Mesenchymal stem cell (in vitro differentiated cells and primary cell): ENCODE measurements at regions not wholly inside any gene's neighbourhood (a gene's known extent, or its start where the extent isn't known, plus 50 kb on each side); places are given as distances from the start of the nearest gene placed in this dataset.

ENCODE experiments used
- DNase-seq: peaks from one replicate; pipeline ENCODE4 v3.0.0-alpha.2; 2013
- H2AFZ ChIP-seq: one replicate; pipeline ENCODE4 v1.6.1; 2013; ENCODE audit warnings: low read depth, mild to moderate bottlenecking, control low read depth, inconsistent platforms, low read length, moderate library complexity
- H2AK5ac ChIP-seq: 2 replicates; pipeline ENCODE4 v1.6.1; 2013; ENCODE audit warnings: low read length, moderate library complexity, mild to moderate bottlenecking, inconsistent platforms; ENCODE audit not compliant: severe bottlenecking
- H2BK120ac ChIP-seq: one replicate; pipeline ENCODE4 v1.6.1; 2013; ENCODE audit warnings: low read depth, mild to moderate bottlenecking, inconsistent platforms, low read length, moderate library complexity
- H2BK12ac ChIP-seq, 2 experiments: one replicate each; pipeline ENCODE4 v1.6.1; 2013; ENCODE audit warnings: inconsistent platforms in 2 of 2, low read length in 2 of 2, mild to moderate bottlenecking in 2 of 2, moderate library complexity in 2 of 2, control low read depth in 1 of 2
- H2BK15ac ChIP-seq: one replicate; pipeline ENCODE4 v1.6.1; 2013; ENCODE audit warnings: mild to moderate bottlenecking, low read depth, inconsistent platforms; ENCODE audit not compliant: poor library complexity, severe bottlenecking
- H2BK5ac ChIP-seq: 2 replicates; pipeline ENCODE4 v1.6.1; 2013; ENCODE audit warnings: low read depth, mild to moderate bottlenecking, low read length, control low read depth, inconsistent platforms; ENCODE audit not compliant: poor library complexity, severe bottlenecking
- H3K14ac ChIP-seq, 2 experiments: one replicate each; pipeline ENCODE4 v1.6.1; 2013; ENCODE audit warnings: inconsistent platforms in 2 of 2, low read length in 2 of 2, control low read depth in 1 of 2, mild to moderate bottlenecking in 1 of 2, moderate library complexity in 1 of 2
- H3K18ac ChIP-seq, 2 experiments: one replicate each; pipeline ENCODE4 v1.6.1; 2013; ENCODE audit warnings: inconsistent platforms in 2 of 2, low read length in 2 of 2, control low read depth in 1 of 2, low read depth in 1 of 2, mild to moderate bottlenecking in 1 of 2
- H3K23ac ChIP-seq, 2 experiments: one replicate each; pipeline ENCODE4 v1.6.1; 2013; ENCODE audit warnings: inconsistent platforms in 2 of 2, low read length in 2 of 2, mild to moderate bottlenecking in 2 of 2, moderate library complexity in 2 of 2, control low read depth in 1 of 2
- H3K27ac ChIP-seq: 2 replicates; pipeline ENCODE4 v1.5.1; 2013; ENCODE audit warnings: mild to moderate bottlenecking, moderate library complexity, low read length, control low read depth, inconsistent platforms; ENCODE audit not compliant: poor library complexity, severe bottlenecking
- H3K27me3 ChIP-seq, 2 experiments: 2 replicates each; pipeline versions ENCODE4 v1.6.1 to v1.7.0; 2013; ENCODE audit warnings: low read length in 2 of 2, mild to moderate bottlenecking in 2 of 2, moderate library complexity in 2 of 2, control low read depth in 1 of 2, inconsistent platforms in 1 of 2; ENCODE audit not compliant: control insufficient read depth in 1 of 2, insufficient read depth in 1 of 2
- H3K36me3 ChIP-seq, 2 experiments: 2 replicates each; pipeline versions ENCODE4 v1.6.1 to v1.7.0; 2013; ENCODE audit warnings: low read length in 2 of 2, control low read depth in 1 of 2, inconsistent platforms in 1 of 2, low read depth in 1 of 2, mild to moderate bottlenecking in 1 of 2; ENCODE audit not compliant: insufficient read depth in 2 of 2, control insufficient read depth in 1 of 2
- H3K4ac ChIP-seq, 2 experiments: one replicate each; pipeline ENCODE4 v1.6.1; 2013; ENCODE audit warnings: inconsistent platforms in 2 of 2, low read length in 2 of 2, mild to moderate bottlenecking in 2 of 2, moderate library complexity in 2 of 2, control low read depth in 1 of 2, low read depth in 1 of 2
- H3K4me1 ChIP-seq: 2 replicates; pipeline ENCODE4 v1.6.1; 2013; ENCODE audit warnings: low read depth, low read length, control low read depth; ENCODE audit not compliant: control insufficient read depth, insufficient read depth
- H3K4me2 ChIP-seq: 2 replicates; pipeline ENCODE4 v1.6.1; 2013; ENCODE audit warnings: low read length, mild to moderate bottlenecking, inconsistent platforms; ENCODE audit not compliant: poor library complexity, severe bottlenecking
- H3K4me3 ChIP-seq, 2 experiments: 2 replicates each; pipeline versions ENCODE4 v1.5.1 to v1.7.0; 2013; ENCODE audit warnings: low read length in 2 of 2, mild to moderate bottlenecking in 2 of 2, control low read depth in 1 of 2, low read depth in 1 of 2; ENCODE audit not compliant: insufficient read depth in 1 of 2
- H3K79me1 ChIP-seq: replicated peaks from 2 replicates; pipeline ENCODE4 v1.6.1; 2013; ENCODE audit warnings: mild to moderate bottlenecking, control low read depth, low read length, inconsistent platforms; ENCODE audit not compliant: poor library complexity, severe bottlenecking
- H3K9ac ChIP-seq: 2 replicates; pipeline ENCODE4 v1.7.0; 2013; ENCODE audit warnings: mild to moderate bottlenecking, low read length, moderate library complexity
- H3K9me3 ChIP-seq: 2 replicates; pipeline ENCODE4 v1.7.0; 2013; ENCODE audit warnings: mild to moderate bottlenecking, low read length; ENCODE audit not compliant: control insufficient read depth
- H4K8ac ChIP-seq: one replicate; pipeline ENCODE4 v1.6.1; 2013; ENCODE audit warnings: inconsistent platforms, mild to moderate bottlenecking, low read length, moderate library complexity
- H4K91ac ChIP-seq: one replicate; pipeline ENCODE4 v1.6.1; 2013; ENCODE audit warnings: mild to moderate bottlenecking, low read length, inconsistent platforms
- WGBS: methylation state at CpG from one replicate; pipeline ENCODE4 v1.1.7; 2013; ENCODE audit warnings: mixed read lengths; 5-methylcytosine and 5-hydroxymethylcytosine counted together

GRCh38 chr5:1657161-1657741, 133.5 kb upstream of the LPCAT1 start:
- no peak overlapping the region for H4K91ac ChIP-seq
- H2BK120ac ChIP-seq, result no peak overlapping the region
- no peak overlapping the region for H2BK5ac ChIP-seq
- H3K36me3 ChIP-seq, result no peaks in the 10 kb centered on the region
- no peak overlapping the region for H3K4ac ChIP-seq
- no peak overlapping the region for H3K4me2 ChIP-seq
- H3K79me1 ChIP-seq, result no peaks in the 10 kb centered on the region
- no peak overlapping the region for H2AK5ac ChIP-seq
- no peak overlapping the region for H3K18ac ChIP-seq
- H2BK15ac ChIP-seq, result no peak overlapping the region
- H3K14ac ChIP-seq, result no peak overlapping the region
- H3K23ac ChIP-seq, result no peak overlapping the region
- no peak overlapping the region for H4K8ac ChIP-seq
- peaks cover 52 to 91% of the 10 kb centered on the region in 2 experiments for H3K27me3 ChIP-seq
- peaks cover 2% of the 10 kb centered on the region for H3K4me1 ChIP-seq
- H2AFZ ChIP-seq, result no peak overlapping the region
- 86% methylated on average over 15 of the region's 16 CpGs for WGBS
- no peak overlapping the region for H3K27ac ChIP-seq
- H3K9ac ChIP-seq, result no peak overlapping the region
- H3K9me3 ChIP-seq, result no peaks in the 10 kb centered on the region
- H2BK12ac ChIP-seq, result no peak overlapping the region
- no peak overlapping the region for H3K4me3 ChIP-seq
- no peak for DNase-seq

GRCh38 chr5:1656271-1656975, 132.7 kb upstream of the LPCAT1 start:
- Histone ChIP-seq H2BK120ac (no peak overlapping the region), H3K79me1 (no peaks in the 10 kb centered on the region), H2BK12ac (no peak overlapping the region), H3K18ac (no peak overlapping the region), H3K4me2 (no peak overlapping the region), H3K4me3 (no peak overlapping the region), H2AFZ (no peak overlapping the region), H3K4ac (no peak overlapping the region), H3K9ac (no peak overlapping the region), H3K27ac (no peak overlapping the region), H2BK5ac (no peak overlapping the region), H3K23ac (no peak overlapping the region), H2BK15ac (no peak overlapping the region), H3K4me1 (peaks cover 2% of the 10 kb centered on the region), H3K9me3 (no peaks in the 10 kb centered on the region), H2AK5ac (no peak overlapping the region), H3K36me3 (no peaks in the 10 kb centered on the region), H4K8ac (no peak overlapping the region), H3K14ac (no peak overlapping the region), H4K91ac (no peak overlapping the region), H3K27me3 (peaks cover 54 to 87% of the 10 kb centered on the region in 2 experiments)
- no peak for DNase-seq
- 94% methylated on average over 15 of the region's 17 CpGs for WGBS

DNA sequence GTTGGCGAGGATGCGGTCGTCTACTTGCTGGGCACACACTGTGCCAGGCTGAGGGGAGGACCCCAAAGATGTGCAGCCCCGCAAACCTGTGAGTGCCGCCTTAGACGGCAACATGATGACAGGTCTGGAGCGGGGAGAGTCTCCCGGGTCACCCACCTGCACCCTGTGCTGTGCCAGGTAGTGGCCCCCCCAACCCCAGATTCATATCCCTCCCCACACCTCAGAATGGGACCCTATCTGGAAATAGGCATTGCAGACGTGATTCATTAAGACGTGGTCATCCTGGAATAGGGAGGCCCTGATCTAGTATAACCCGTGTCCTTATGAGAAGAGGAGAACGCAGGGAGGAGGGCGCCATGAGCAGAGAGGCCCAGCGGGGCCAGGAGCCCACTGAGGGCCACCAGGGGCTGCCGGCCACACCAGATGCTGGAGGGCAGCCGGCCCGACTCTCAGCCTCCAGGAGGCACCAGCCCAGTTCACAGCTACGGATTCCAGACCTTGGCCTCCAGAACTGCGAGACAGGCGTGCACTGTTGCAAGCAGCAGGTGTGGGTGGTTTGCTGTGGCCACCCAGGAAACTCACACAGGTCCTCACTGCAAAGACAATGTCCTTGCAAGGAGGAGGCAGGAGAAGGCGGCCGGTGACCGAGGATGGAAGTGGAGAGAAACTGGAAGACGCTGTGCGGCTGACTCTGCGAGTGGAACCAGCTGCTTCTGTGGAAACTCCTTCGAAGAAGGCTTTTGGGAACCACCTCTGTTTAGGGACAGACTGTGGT, 131.9 kb upstream of the LPCAT1 start:
- H3K14ac ChIP-seq, result no peak overlapping the region
- no peak overlapping the region for H2BK15ac ChIP-seq
- H3K79me1 ChIP-seq, result no peaks in the 10 kb centered on the region
- H3K27ac ChIP-seq, result no peak overlapping the region
- no peak overlapping the region for H2BK120ac ChIP-seq
- no peak overlapping the region for H2BK5ac ChIP-seq
- H3K4me2 ChIP-seq, result no peak overlapping the region
- H3K4ac ChIP-seq, result no peak overlapping the region
- no peak overlapping the region for H2AFZ ChIP-seq
- H3K18ac ChIP-seq, result no peak overlapping the region
- no peak overlapping the region for H2AK5ac ChIP-seq
- no peak overlapping the region for H3K4me3 ChIP-seq
- no peaks in the 10 kb centered on the region for H3K36me3 ChIP-seq
- H2BK12ac ChIP-seq, result no peak overlapping the region
- no peak overlapping the region for H3K9ac ChIP-seq
- no peak overlapping the region for H3K23ac ChIP-seq
- H3K4me1 ChIP-seq, result peaks cover 2% of the 10 kb centered on the region
- no peaks in the 10 kb centered on the region for H3K9me3 ChIP-seq
- no peak for DNase-seq
- no peak overlapping the region for H4K91ac ChIP-seq
- peaks cover 55 to 84% of the 10 kb centered on the region in 2 experiments for H3K27me3 ChIP-seq
- no peak overlapping the region for H4K8ac ChIP-seq
- 93% methylated on average over 27 of the region's 27 CpGs for WGBS

DNA sequence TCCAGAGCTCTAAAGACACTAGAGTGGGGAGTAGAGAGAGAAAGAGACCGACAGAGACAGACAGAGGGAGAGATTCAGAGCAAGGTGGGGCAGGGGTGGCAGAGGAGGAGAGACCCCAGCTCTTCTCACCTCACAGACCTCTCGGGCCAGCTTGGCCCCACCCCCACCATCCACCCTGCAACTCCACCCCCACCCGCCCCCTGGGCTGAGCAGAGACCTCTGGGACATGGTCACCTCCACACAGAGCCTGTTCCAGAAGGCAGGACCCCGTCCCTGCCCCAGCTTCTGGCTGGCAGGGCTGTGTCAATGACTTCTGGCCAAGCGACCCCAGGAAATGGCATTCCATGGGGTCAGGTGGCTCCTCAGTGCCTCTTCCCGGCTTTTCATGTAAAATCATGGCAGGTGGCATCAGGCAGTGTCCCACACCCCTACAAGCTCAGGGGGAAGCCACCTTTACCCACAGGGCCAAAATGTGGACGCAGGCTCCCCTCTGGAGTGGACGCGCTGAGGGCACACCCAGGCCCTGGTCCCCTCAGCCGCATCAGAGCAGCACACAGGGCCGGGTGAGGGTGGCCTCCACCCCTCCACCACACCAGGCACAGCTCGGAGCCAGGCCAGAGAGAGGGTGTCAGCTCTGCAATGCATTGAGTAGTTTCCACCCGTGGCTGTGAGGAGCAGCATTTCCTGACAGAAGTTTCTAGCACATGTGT, 131.2 kb upstream of the LPCAT1 start:
- H3K4ac ChIP-seq, result no peak overlapping the region

More for the DNA sequence above, 131.2 kb upstream of the LPCAT1 start:
- H3K9me3 ChIP-seq, result no peaks in the 10 kb centered on the region
- 78% methylated on average over 11 of the region's 13 CpGs for WGBS
- H3K9ac ChIP-seq, result no peak overlapping the region
- no peak overlapping the region for H3K4me3 ChIP-seq
- H3K79me1 ChIP-seq, result no peaks in the 10 kb centered on the region
- no peak overlapping the region for H2BK15ac ChIP-seq
- no peak overlapping the region for H4K91ac ChIP-seq
- DNase-seq, result no peak
- H3K4me1 ChIP-seq, result peaks cover 2% of the 10 kb centered on the region
- no peaks in the 10 kb centered on the region for H3K36me3 ChIP-seq
- H2AK5ac ChIP-seq, result no peak overlapping the region
- peaks cover 59 to 84% of the 10 kb centered on the region in 2 experiments for H3K27me3 ChIP-seq
- H2BK12ac ChIP-seq, result no peak overlapping the region
- H3K18ac ChIP-seq, result no peak overlapping the region
- H2BK120ac ChIP-seq, result no peak overlapping the region
- no peak overlapping the region for H2BK5ac ChIP-seq
- no peak overlapping the region for H3K23ac ChIP-seq
- no peak overlapping the region for H2AFZ ChIP-seq
- no peak overlapping the region for H4K8ac ChIP-seq
- no peak overlapping the region for H3K14ac ChIP-seq
- no peak overlapping the region for H3K27ac ChIP-seq
- H3K4me2 ChIP-seq, result no peak overlapping the region
